Left renal pelvis (tissue), 4 donors: ENCODE measurements at regions not wholly inside any gene's neighbourhood (a gene's known extent, or its start where the extent isn't known, plus 50 kb on each side); places are given as distances from the start of the nearest gene placed in this dataset.

Source experiments
- DNase-seq, 4 donors: peaks; one replicate each; pipeline ENCODE4 v3.0.0-alpha.2; 2013; ENCODE audit warnings: low read depth in 4 of 4, low spot score in 3 of 4

DNA sequence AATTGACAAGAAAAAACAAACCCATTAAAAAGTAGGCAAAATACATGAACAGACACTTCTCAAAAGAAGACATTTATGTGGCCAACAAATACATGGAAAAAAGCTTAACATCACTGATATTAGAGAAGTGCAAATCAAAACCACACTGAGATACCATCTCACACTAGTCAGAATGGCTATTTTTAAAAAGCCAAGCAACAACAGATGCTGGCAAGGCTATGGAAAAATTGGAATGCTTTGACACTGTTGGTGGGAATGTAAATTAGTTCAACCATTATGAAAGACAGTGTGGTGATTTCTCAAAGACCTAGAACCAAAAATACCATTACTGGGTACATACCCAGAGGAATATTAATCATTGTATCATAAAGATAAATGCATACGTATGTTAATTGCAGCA is 641.1 kb upstream of the B3GALT2 start:
- no peak for DNase-seq

DNA sequence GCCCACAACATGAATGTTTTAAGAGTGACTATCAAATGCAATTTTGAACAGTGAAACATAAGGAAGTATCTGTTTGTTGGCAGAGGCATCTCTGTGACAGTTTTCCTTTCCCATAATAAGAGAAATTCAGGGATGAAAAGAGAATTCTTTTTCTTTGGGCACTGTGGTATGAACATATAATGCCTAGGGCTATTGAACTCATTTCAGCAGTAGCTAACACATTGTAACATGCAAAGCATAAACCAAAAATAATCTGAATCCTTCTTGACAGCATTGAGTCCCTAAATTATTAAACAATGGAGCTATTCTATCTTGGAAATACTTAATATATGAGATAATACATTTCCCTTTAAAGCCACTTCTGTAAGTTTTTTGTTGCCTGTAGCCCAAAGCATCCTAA is 633.0 kb upstream of the B3GALT2 start:
- DNase-seq: no peak

DNA sequence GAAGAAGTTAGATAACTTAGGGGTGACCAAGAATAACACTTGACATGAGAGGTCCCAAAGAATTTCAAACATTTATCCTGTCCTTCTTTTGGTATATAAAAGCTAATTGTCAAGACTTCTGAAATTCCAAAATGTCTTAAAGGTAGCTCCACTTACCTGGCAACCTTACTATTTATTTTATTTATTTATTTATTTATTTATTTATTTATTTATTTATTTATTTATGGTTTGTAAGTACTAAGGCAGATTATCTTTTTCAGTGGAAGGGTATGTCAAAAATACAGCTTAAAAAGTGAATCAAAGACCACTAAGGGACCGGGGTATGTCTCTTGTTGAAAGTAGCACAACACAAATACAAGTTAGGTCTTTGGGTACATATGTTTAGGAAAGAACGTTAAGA is 620.8 kb upstream of the B3GALT2 start:
- no peak for DNase-seq

DNA sequence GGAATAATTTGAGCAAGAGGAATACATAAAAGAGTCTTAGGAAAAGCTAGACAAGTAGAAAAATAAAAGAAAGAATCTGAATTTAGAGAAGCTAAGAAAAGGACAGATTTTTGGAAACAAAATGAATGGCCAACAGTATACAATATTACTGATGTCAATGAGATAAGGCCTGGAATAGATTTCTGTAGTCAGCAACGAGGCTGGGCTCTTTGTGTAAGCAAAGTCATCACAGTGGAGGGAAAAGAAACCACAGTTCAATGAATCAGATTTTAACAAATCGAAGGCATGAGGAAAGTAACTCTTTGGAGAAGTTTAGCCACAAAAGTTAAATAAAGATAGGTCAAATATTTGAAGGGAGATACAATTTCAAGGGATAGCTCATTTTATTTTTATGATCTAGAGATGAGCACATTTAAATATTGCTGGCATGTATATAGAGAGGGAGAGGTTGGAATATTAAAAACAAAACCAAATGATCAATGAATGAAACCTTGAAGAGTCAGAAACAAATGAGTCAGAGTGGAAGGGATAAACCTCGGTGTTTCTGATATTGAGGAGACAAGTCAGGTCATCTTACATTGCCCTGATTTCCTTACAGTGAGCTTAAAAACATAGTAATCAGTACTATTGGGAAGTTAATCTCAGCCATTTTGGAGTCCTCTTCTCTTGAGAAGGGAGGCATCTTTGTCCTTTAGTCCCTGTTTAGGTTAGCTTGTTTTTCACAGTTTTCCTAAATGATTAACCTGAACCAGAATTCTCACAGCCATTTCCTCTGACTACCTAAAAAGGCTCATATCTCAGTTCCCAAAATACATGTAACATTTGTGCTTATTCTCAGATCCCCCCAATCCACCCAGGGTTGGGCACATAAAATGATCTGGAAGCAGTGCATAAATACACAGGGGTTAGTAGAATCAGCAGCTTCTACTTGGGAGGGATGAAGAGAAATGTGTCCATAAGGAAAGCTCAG is 620.0 kb upstream of the B3GALT2 start:
- DNase-seq: no peak

DNA sequence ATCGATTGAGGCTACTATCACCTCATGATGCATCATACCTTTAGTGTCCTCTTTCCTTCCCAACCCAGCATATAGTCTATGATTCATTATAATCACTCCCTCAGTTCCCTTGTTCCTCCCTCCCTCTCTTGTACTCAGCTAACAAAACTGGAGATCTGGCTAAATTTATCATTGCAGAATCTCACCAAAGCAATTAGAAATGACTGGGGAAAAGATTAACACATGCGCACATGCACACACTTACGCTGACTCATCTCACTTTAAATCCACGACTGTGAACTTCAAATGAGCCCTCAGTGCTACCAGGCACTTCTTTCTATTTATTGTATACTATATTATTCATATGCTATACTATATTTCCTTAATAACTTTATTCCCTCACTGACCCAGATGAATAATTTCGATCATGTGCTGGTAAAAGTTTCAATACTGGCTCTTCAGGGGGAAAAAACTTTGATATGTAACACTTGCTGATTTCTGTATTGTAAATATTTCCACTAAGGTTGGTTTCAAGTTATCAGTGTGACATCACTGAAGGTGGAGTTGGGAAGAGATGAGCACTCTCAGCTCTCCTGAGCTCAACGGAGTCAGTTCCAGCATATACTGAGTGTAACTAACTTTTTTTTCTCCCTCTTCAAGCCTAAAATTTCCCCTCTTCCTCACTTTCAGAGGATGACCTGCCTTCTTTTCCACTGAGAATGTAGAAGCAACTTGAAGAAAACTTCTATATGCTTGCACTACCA is 613.7 kb upstream of the B3GALT2 start:
- no peak for DNase-seq

DNA sequence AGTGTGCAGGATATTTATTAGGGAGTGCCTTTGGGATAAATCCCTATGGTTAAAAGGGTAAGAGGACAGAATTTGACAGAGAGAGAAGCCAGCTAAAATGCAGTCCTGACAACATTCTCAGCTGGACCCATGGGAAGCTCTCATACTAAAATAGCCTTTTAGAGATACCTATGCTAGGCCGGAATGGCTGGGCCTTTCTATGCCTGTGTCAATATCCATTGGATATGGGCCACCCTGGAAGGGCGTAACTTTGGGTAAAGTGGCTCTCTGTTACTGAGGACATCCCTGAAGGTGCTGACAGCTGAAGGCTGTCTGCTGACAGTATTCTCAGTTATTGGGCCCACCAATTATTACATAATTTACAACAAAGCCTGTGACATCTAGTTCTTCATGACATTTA is 613.0 kb upstream of the B3GALT2 start:
- no peak for DNase-seq

DNA sequence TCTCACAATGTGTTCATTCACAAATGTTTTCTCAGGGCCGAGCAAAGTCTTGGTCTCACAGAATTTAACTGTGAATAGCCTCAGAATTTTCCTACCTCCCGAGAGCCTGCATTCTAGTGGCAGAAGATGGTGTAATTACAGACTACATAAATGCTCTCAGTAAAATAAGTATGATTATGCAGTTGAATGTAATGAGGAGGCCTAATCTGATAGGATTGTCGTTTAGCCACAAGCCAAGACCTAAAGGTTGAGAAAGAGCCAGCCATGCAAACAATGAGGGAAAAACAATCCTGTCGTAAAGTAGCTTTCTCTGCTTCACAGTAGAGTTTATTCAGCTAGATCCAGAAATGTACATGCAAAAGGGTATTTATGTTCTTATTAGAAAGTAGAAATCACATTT is 607.8 kb upstream of the B3GALT2 start:
- no peak for DNase-seq

DNA sequence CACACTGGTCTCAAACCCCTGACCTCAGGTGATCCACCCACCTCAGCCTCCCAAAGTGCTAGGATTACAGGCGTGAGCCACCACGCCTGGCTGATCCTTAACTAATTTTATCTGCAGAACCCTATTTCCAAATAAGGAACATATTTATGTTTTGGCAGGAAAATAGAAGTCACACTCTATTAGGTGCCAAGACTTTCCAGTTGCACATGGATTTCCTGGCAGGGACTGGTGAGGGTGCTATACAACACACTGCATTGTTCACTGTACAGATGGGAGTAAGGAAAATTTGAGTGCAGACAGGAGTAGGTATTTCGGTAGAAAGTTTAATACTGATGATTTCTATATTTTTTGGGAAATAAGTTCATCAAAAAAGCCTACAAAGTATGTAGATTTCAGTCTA is 605.3 kb upstream of the B3GALT2 start:
- DNase-seq: no peak

DNA sequence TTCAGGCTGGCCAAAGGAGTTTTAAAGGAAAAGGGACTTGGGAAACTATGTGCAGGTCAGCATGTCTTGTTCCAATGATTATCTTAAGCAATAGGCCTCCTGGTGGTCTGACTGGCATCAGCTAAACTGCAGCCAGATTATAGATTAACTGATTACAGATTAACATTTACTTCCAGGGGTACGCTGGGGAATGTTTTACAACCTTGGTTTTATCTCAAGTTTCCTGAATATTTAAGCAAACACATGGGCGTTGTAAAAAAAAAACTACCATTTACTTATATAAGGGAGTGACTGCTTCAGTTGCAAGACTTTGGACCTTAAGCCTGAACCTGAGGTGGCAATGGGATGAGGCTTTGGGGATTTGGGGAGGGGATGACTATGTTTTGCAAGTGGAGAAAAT is 600.6 kb upstream of the B3GALT2 start:
- DNase-seq: no peak

DNA sequence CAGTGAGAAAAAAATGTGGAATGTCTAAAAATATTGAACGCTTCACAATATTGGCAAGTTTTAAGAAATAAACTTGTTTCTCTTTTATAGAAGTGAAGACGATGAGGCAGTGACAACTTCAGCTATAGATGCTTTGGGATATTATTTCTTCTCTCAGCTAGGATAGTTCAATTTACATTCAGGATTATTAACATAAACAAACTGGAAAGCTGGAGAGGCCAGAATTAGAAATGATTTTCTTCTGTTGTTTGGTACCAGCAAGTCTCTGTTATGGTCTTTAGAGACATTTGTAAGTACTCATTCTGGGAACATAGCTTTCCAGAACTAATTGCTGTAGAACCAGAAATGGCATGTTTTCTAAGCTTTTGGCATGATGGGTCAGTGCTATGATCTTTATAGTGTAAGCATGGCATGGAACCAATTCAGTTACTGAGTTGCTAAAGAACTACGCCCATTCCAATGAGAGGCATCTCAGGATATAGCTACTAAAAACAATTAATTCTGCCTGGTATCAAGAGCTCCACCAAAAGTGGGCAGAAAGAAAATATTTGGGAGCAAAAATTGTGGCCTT is 599.5 kb upstream of the B3GALT2 start:
- no peak for DNase-seq

DNA sequence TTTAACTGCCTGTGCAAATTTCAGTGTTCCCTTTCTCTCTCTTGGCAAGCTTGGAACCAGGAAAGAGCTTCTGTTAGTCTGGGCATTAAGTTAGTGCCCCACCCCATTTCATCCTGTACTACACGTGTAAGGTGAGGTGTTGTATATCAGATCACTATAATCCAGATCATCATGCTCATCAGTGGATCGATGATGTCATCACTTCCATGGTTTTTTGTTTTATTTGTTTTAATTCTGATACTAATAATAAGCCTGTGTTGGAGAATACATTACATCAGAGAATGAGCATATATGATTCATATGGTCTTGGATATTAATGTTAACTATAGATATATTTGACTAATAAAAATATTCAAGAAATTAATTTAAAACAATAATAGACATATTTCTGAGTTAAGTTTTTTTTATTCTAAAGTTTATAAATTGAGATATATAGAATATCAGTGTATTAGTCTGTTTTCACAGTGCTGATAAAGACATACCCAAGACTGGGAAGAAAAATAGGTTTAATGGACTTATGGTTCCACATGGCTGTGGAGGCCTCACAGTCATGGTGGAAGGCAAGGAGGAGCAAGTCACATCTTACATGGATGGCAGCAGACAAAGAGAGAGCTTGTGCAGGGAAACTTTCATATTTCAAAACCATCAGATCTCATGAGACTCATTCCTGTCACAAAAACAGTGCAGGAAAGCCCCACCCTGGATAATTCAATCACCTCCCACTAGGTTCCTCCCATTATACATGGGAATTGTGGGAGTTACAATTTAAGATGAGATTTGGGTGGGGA is 588.3 kb upstream of the B3GALT2 start:
- DNase-seq: no peak

DNA sequence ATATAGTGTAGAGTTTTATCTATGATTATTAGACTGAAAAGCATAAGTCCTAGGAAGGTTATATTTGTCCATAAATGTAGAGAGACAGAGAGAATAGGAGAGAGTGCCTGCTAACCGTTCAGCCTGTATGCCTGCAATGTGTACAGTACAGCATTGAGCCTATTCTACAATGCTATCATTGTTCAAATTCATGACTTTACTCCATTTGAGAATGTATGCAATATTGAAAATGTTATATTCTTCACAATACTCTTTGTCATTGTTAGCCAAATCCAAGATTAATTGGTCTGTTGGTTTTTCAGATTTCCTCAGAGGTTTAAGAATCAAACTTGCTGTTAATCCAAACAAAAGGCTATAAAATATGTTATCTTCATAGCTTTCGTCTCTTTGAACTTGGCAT is 585.2 kb upstream of the B3GALT2 start:
- no peak for DNase-seq

DNA sequence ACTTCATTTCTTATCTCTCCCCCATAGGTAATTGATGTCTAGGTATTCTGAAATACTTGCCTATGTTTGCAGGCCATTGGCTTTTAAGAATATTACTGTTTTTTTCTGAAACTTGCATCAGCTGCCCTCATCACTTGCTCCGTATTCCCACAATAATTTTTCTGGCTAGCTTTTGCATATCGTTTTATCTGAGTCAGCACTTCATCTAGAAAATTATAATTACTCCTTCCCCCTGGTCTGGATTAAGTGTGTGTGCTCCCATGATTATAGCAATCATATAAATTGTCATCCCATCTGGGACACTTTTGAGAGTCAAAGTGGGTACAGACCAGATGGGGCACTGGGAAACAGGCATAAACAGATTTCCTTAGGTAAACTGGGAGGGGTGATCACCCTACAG is 583.2 kb upstream of the B3GALT2 start:
- DNase-seq: no peak

DNA sequence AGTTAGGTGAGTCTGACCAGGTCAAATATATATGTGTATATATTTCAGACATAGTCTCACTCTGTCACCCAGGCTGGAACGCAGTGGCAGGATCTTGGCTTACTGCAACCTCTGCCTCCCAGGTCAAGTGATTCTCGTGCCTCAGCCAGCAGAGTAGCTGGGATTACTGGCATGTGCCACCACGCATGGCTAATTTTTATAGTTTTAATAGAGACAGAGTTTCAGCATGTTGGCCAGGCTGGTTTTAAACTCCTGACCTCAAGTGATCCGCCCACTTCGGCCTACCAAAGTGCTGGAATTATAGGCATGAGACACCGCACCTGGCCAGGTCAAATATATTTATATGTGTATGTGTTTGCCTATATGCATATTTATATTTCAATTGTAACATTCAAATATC is 581.5 kb upstream of the B3GALT2 start:
- peak in 3 of 4 donors; percentile 6 to 19 (median 12) for DNase-seq

DNA sequence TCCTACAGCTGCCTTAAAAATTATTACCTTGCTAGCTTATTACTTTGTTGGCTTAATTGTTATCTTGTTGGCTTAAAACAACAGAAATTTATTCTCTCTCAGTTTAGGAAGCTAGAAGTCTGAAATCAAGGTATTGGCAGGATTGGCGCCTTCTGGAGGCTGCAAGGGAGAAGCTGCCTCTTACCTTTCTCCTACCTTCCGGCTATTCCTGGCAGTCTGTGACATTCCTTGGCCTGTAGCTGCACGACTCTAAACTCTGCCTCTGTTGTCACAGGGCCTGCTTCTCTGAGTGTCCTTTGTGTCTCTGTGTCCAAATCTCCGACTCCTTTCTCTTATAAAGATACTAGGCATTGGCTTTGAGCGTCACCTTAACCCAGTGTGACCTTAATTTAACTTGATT is 579.9 kb upstream of the B3GALT2 start:
- no peak for DNase-seq

DNA sequence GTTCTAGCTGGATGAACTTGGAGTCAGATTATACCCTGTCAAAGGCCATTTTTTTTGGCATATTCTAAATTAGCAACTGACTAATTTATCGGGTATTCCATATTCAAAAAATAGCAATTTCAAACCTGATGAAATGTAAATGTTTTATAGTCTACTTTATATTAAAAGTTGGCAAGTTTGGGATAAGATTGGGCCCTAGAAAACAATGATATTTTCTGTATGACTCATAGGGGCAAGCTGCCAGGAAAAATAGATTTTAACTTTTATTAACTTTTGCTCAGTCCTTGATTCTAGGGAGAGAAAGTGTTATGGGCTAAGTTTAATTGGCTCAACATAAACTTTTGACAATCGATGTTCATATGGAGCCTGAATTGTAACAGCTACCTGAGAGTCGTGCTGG is 576.9 kb upstream of the B3GALT2 start:
- DNase-seq: no peak

DNA sequence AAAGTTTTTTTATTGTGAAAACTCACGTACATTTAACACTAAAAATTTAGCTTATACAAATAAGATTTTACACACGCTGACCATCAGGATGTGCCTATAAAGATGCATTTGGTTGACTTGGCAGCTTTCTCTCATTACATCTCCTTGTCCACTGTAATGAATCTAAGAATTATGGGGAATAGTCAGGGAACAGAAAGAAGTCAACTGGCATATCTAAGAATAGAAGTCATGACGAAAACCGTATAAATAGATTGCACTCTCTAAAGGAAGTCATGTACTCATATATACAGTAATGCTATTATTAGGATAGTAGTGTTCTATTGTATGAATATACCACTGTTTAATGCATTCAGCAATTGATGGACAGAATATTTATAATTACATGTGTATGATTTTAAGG is 575.8 kb upstream of the B3GALT2 start:
- no peak for DNase-seq

DNA sequence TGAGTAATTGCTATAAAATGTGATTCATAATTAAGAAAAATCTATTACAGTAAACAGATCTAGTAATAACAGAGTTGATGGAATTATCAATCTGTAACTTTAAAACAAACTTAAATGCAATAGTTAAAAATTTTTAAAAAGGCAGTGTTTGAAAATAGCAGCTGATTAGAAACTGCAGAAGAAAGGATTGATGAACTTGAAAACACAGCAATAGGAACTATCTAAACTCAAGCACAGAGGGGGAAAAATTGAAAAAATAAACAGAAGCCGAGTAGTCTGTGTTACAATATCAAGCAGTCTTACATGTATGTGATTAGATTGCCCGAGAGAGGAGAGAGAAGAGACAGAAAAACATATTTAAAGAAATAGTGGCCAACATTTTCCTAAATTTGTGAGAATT is 569.0 kb upstream of the B3GALT2 start:
- DNase-seq: no peak

DNA sequence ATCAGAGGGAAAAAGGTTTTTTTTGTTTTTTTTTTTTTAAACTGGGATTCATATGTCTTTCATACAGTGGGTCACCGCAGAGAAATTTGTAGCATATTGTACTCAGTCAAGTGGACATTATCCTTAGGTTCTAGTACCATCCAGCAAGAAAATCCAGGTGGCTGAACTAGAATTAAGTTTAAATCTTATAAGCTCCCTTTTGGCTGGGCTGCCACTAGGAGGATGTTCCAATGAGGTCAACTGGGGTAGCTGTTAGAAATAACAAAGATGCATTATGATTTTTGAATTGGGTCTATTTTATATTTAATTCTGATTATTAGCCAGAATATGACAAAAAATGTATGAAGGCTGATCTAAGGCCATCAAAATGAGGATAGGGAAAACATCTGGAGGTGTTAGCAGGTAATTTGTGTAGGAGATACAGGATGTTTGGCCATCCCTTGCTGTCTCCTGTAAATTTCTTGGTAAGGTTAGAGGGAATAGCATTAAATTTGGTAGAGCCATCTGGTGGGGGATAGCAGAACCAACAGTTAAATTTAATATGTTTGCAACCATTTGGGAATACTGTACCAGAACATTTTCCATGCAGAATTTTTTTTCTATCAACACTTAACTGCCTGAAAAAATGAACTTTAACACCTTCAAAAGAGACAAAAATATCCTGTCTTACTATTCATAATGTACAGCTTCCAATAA is 568.5 kb upstream of the B3GALT2 start:
- DNase-seq: no peak

DNA sequence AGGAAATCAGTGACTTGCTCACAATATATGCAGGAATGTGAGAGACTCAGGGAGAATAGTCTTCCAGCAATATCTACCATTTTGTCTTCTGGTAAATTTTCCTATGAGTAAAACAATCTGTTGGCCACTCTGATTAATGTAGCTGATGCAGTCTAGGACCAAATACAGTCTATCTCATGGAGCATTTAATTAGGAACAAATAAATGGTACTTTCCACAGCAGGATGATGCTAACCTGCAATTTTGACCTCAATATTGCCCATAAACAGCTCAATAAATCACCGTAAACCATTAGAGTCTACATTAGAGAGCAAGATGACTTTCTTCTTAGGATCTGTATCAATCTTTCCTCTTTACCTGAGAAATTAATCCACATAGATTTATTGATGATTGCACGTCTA is 567.7 kb upstream of the B3GALT2 start:
- no peak for DNase-seq
